ENCODE measurements at regions not wholly inside any gene's neighbourhood (a gene's known extent, or its start where the extent isn't known, plus 50 kb on each side); places are given as distances from the start of the nearest gene placed in this dataset.
A peak's percentile ranks its signal among the peaks of the same experiment; 100 is the strongest.

DNA sequence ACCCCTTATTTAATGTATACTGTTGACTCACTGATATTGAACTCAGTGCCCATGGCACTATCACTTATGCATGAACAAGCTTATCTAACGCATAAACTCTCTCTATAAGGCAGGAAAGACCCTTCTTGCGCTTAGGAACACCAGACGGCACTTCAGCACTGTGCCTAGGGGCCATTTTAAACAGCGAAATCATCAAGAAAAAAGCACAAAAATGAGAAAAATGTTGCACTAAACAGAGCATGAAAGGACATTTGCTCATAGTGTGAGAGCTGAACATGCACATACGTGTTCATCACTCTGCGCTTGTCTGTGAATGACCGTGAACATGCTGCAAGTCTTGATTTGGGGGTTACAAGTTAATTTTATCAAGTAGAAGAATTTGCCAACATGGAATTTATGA, 109.6 kb downstream of the WDR11 start:
- DNase-seq (ENCODE audit: low spot score), result no peak

DNA sequence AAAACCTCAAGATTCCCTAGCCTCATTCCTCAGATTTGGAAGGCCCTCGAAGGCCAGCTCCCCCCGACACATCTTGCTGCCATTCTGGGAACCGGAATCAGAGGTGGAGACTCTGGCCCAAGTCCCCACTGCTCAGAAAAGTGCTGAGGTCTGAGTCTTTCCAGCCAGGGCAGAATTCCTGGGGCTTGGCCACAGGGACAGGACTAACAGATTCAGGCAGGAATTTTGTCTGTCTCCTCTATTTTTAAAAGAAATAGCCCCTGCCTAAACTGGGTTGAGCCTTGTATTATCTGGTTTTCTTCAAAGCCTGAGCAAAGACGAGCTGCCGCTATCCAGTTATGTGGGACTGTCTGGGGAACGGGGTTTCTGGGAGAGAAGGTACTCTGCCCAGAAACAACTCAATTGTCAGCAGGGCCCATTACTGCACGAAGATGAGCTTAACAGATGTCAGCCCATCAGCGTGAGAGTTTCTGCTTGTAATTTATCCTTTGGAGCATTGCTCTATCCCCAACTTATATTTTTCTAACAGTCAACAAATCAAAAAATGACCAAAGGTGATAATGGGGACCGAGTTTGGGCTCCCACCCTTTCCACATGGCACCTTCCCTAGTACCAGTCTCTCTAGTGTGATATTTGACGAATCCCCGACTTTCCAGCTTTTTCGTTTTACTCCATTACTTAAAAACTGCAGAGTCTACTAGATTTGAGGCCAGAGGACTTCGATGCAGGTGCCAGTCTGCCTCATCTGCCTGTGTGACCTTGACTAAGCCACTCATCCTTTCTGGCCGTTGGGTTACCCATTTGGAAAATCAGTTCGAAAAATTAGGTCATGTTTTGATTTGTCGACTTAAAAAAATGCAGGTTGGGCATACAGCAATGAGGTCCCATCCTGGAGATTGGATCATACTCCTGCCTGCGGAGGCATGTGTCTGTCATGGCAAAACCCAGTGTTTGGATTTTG, 110.9 kb downstream of the WDR11 start:
- DNase-seq (ENCODE audit: low spot score), result no peak

DNA sequence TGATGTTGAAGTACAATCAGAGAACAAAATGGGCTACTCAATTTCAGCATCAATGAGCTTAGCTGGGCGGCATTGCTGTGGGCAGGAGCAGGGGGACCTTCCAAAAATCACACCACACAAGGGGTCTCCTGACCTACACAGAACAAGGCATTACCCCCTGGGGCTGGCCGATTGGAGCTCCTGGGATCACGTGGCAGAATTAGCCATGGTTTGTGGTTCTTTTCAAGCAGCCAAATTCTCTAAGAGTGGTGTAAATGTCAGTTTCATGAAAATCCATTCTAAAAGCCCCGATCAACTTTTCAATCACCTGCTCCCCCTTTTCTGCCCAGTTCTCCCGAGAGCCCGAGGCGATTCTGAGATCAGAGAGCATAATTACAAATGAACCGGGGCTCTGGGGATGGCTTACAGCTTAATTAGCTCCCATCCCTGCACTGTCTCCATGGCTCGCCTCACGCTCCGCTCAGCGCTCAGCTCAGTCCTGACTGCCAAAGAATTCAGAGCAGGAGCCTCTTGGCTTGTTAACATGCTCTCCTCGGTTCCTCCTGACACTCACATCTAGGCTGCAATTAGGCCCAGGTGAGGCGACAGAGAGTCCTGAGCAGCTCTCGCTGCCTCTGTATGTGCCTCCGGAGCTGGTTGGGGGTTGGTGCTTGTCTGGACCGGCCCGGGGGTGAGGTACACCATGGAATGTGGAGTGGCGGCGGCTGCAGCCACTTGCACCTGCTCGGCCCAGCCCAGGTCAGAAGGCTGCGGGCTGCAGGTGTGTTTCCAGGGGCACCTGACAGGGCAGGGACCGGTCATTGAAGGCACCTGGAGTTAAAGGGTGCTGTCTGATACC, 111.8 kb downstream of the WDR11 start:
- DNase-seq (ENCODE audit: low spot score), result no peak

DNA sequence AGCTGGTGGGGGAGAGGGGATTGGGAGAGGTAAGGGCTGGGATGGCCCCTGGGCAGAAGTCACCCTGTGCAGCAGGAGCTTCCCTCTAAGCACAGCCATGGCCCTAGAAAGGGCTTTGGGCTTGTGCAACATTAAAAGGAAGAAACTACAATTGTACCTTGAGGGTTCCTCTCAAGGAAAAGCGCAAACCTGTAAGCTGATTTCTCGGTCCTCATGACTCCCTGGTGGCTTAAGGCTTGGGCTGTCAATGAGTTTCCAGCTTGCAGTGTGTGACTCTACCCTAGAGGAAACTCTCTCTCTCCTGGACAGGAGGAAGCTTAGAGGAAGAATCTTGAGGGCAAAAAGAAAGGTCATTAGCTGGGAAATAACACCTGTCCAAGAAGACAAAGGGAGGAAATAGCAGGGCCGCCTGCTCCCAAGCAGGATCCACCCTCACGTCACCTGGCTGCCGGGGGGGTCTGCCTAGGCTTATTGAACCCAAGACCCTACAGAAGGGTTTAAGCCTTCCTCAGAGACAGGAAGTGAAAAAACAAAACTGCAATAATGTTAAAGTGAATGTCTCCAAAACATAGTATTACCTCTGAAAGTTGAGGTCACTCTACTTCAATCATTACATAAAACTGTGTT, 112.5 kb downstream of the WDR11 start:
- DNase-seq (ENCODE audit: low spot score), result no peak

DNA sequence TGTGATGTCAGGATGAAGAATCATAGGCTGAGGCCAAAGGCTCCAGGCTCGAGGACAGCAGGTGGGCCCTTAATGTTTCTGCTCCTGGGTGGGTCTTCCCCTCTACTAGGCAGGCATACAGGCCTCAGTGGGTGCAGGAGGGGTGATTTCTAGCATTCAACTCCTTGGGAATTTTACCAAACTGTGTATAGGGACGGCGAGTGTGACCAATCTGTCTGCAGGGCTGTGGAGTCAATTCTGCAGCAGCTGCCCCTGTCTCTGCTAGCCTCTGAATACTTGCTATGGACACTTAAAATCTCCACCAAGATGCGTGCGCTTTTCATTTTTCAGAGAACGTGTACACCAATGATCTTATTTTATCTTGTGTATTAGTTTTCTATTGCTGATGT, 115.5 kb downstream of the WDR11 start:
- no peak for DNase-seq (ENCODE audit: low spot score)

DNA sequence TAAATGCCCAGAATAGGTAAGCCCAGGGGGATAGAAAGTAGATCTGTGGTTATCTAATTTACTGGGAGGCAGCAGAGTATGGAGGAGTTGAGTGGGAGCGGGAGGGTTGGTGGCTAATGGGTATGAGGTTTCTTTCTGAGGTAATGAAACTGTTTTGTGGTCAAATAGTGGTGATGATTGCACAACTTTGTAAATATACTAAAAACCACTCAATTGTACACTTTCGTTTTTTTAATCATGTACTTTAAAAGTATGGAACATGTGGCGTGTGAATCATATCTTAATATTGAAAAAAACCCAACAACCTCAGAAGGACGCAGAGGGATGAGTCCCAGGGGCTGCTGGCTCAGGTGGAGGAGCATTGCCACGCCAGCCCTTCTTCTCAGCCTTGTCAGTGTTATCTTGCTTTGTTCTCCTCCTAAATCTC, 118.1 kb downstream of the WDR11 start:
- DNase-seq (ENCODE audit: low spot score), result no peak

DNA sequence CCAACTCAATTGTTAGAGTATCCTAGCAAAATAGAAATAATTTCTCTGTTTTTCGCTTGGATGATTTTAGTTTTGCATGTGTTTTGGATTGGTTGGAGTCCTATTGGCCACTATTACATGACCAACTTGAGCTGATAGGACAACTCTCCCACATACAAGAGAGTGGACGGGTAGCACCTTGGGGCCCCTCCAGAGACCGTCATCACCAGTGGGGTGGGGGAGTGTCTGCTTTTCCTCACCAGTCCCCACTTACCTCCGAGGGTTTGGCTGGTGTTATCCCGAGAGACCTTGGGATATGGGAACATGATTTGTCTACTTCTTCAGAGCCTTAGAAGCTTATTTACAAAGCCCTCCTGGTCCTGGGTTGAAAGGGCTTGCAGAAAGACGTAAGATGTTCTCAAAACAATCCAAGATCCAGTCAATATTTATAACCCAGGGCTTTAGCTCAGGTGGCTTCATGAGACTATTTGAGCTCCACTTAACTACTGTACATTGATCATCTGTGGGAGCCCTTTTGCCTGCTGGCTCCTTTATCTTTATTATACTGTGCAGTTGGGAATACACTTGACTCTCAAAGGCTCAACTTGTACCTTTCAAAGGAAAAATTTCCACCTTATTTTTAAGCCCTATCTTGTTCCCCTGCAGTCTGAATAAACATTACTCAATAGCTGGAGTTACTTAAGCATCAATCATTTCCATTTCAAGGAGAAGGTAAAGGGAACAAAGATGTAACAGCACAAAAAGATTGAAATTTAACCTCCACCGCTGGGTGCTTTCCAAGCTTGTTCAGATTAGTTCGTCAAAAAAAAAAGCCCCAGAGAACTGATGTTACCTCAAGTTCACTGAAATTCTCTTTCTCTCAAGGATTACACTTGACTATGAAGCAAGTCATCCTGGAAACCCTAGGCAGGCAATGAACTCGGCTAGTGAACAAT, 119.7 kb downstream of the WDR11 start:
- DNase-seq (ENCODE audit: low spot score), result no peak

DNA sequence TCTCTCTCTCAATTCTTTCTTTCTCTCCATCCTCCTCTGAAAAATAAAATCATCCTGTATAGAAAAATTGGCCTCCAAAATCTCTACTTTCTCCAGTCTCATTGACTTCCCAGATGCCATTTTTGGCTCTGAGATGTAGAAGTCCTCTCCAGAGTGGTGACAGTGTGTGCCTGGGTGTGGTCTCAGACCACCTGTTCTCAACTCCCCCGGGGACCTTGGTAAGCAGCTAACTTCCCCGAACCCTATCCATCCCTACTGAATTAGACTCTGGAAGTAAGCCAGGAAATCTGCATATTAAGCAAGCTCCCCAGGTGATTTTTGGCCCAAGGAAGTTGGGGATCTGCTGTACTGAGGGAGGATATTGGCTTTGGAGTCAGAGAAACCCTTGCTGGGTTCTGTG, 120.5 kb downstream of the WDR11 start:
- no peak for DNase-seq (ENCODE audit: low spot score)

DNA sequence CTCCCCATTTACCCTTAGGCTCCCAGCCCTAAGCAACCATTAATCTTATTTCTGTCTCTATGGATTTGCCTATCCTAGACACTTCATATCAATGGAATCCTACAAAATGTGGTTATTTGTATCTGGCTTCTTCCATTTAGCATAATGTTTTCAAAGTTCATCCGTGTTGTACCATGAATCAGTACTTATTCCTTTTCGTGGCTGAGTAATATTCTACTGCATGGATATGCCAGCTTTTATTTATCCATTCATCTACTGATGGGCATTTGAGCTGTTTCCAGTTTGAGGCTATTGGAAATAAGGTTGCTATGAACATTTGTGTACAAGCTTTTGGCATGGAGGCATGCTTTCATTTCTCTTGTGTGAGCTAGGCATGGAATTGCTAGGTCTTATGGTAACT, 121.1 kb downstream of the WDR11 start:
- DNase-seq (ENCODE audit: low spot score), result no peak

DNA sequence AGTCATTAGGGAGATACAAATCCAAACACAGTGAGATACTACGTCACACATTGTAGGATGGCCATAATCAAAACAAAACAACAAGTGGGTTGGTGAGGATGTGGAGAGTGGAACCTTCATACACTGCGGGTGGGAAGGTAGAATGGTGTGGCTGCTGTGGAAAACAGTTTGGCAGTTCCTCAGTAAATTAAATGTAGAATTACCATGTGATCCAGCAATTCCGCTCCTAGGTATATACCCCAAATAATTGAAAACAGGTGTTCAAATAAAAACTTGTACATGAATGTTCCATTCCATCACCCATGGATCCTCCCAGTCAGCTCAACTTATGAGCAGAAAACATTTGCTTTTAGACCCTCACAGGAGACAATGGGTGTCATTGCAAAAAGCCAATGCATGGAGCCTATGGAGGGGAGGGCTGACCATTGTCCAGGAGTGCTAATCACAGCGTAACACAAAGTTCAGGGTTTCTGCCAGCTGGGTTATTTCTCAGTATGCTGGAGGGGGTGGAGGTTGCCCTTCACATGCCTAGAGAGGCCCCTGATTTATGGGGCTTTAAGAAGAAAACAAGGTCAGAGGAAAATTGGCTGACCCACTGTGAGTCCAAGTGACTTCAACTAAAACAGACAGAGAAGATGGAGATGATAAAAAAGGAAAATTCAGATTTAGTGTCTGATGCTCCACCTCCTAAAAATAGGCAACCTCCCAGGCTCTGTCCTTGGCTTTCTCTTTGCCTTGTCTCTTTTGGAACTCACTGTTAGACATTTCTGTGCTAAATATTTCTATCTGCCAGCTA, 124.1 kb downstream of the WDR11 start:
- no peak for DNase-seq (ENCODE audit: low spot score)

DNA sequence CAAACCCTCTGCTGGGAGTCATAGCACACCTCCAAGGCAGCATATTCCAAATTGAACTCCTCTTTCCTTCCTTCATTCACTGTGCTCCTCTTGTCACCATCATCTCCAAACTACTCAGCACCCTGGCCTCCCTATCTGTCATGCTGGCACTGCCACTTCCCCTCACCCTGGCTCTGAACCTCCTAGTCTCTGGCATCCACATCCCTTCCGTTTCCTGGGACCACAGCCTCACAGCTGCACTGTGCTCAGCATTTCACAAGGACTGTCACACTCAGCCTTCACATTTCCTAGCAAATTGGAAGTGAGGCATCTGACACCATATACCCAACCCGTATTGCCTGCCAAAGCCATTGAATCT, 124.7 kb downstream of the WDR11 start:
- no peak for DNase-seq (ENCODE audit: low spot score)

DNA sequence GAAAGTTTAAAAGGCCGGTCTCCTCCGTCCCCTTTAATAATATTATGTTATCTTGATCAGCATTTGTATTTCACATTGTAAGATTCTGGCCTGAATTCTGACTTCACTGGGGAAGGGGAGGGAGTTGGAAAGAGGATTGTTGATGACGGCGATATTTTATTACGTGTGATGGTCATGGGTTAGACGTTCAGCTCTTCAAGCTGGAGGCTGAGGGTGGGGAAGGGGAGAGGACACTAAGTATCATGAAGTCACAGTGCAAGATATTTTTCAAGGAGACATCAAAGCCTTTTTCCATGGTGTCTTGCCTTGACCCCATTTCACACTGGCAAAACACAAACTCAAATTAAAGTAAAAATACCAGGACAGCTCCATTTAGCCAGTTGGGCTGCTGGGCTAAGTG, 126.7 kb downstream of the WDR11 start:
- no peak for DNase-seq (ENCODE audit: low spot score)

DNA sequence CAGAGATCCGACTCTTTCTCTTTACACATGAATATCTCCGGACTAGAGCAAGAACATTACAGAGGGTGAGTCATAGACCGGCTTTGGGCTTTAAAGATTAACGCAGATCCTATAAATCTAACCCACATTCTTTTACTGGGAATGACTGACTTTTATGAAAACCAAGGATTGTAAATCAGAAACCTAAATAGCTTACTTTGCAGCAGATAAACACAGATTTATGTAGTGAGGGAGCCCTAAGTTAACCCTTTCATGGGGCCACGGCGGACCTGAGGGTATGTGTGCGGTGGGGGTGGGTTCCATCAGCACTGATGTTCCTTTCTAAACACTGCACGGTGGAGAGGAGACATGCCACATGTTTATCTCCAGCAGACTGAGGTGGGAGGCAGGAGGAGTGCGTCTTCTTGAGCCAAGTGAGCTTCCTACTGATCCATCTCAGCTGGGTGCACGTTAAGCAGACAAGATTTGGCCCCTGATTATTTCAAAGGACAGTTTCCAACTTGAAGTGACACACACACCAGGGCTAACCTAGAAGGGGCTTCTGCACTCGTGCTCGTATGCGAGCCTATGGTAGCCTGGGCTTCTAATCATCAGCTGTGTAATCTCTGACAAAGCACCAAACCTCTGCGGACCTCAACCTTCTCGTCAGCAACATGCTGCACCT, 127.6 kb downstream of the WDR11 start:
- no peak for DNase-seq (ENCODE audit: low spot score)

DNA sequence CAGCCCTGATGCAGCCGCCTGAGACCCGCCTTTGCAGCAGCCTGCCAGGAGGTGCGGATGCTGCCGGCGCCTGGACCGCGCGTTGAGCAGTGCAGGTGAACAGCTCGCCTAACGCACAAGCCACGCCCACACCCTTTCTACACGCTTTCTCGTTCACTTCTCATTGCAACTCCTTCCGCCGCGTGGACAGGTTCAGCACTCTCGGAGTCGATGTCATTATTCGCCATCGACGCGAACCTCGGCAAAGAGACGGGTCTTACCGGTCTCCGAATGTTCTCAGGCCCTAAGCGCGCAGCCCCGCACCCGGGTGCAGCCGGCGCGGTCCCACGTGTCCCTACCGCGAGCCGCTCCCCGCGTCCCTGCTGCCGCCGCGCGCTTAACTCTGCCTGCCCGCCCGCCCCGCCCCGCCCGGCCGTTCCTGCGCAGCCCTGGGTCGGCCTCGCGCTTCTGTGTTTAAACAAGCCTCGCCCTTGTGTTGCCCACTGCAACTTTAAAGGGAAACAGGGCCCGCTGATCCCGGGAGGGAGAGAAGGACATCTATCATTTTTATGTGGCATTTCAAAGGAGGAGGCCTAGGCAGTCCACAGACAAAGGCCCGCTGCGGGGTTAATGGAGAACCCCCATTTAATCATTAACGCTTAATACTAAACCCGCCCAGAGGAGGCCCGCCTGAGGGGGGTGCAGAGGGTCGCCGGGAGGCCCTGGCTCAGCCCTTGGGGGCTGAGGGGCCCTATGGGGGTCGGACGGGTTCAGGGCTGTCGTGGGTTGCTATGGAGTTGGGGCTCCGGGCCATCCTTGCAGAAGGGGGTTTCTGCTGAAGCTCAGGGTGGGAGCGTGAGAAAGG, 128.5 kb downstream of the WDR11 start:
- peak; percentile 24 for DNase-seq (ENCODE audit: low spot score)

DNA sequence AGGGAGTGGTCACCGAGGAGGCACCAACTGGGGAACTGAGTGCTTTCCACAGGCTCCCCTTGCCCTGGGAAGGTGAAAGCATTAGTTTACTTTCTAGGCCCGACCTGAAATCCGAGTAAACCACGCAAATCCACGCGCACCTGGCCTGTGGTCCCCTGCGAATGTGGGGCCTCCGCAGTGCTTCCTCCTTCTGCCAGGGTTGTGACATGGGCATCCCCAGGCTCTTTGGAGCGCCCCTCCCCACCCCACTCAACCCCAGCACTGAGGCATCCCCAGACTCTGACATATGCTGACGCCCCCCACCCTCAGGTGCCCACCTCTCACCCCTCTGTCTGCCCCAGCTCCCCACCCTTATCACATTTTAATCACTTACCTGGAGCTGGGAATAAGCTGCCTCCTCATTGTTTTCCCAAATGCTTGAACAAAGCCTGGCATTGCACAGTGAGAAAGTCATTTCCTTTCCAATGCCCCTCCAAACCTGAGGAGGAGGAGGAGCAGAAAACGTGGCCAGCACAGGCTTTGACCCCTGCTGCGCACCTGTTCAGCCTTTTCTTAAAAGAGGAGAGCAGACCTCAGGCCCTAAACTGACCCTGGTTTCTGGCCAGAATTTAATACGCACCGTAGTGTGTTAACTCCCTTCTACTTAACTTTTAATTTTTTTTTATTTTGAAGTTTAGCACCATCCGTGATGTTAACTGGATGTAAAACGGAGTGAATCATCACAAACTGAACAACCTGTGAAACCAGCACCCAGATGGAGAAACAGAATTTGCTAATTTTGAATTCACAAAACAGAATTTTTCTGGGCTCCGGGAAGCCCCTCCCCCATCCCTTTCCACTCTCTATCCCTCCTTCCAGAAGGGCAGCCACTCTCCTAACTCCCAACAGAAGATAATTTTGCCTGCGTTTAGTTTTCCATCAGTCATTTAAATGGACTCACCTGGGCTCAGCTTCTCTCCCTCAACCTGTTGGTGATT, 129.4 kb downstream of the WDR11 start:
- DNase-seq (ENCODE audit: low spot score), result no peak

DNA sequence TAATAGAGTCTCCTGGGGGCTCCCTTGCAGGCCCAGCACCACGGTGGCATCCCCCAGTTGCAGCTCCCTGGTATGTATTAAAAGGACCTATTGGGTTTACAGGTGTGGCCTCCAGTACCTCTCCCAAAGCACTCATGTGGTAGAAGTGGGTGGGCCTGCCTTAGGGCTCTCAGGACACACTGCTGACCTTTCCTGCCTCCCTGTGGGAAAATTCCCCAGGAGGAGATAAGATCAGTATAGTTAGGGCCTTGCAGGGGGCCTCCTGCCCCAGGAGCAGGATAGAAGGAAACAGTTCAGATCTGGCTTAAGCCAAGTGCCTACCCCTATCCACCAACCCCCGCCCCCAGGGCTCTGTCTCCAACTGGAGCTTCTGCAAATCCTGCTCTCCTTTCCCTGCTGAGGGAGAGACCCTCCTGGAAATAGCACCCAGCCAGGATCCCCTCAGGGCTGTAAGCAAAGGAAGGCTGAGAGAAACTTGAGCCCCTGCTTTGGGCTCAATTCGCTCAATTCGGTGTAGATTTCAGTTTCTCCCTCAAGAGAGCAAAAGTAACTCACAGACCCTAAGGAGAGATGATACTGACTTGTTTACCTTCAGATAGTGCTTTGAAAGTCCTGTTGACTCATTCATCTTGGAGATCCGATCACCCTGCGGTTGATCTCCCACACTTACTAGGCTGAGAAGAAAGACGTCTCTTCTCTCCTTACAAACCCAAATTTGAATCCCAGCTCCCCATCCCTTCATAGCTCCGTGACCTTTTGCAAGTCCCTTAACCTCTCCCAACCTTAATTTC, 130.6 kb downstream of the WDR11 start:
- no peak for DNase-seq (ENCODE audit: low spot score)

DNA sequence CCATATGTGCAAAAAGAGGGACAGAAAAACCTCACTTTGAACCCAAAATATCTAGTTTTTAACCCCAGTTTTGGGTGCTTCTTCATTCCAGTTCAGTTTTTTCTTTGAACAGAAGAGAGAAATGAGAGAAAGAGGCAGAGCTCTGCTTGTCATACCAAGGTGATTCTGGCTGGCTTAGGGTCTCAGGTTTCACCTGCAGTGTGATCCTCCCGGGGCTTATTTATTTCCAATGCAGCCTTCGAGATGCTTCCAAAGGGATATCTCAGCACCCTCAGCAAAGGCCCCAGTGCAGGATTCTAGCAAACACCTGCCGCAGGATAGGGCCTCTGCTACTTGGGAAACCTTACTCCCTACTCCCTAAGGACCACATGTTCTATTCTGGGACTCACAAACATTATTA, 131.3 kb downstream of the WDR11 start:
- no peak for DNase-seq (ENCODE audit: low spot score)

Data from germinal center (tissue), 1 donor.